T-cell (primary cell): ENCODE measurements at regions not wholly inside any gene's neighbourhood (a gene's known extent, or its start where the extent isn't known, plus 50 kb on each side); places are given as distances from the start of the nearest gene placed in this dataset.

Source experiments
- ATAC-seq, 4 experiments: fragments of 200-7000 bp in 3 of 4; fragments of 150-1000 bp in 1 of 4; cut with Tn5 transposase; replicated peaks in 1 of 4; 1 replicate in 3 of 4; 2 replicates in 1 of 4; pipeline ENCODE4 v1.10.0; 2021; ENCODE audit warnings: moderate library complexity in 3 of 4, mild to moderate bottlenecking in 2 of 4, moderate number of reproducible peaks in 1 of 4
- CTCF ChIA-PET, 2 donors: fragments of 300-600 bp; sonication (Branson Sonifier 250); formaldehyde crosslinking; loops; one replicate each; lab custom pipeline; 2022; ENCODE audit warnings: antibody characterized with exemption in 2 of 2; lab: Charles Lee
- POLR2A ChIA-PET, 2 donors: fragments of 300-600 bp; sonication (Branson Sonifier 250); formaldehyde crosslinking; loops; one replicate each; lab custom pipeline; 2022; ENCODE audit warnings: antibody characterized with exemption in 2 of 2; lab: Charles Lee
- DNase-seq, 35 experiments: peaks; one replicate each; pipeline versions ENCODE4 v3.0.0 to v3.0.0-alpha.2; 2013 to 2023
- H3K27ac ChIP-seq: one replicate; pipeline ENCODE4 v1.5.1; 2013; ENCODE audit warnings: low read length
- H3K27me3 ChIP-seq, 2 experiments: replicated peaks in 1 of 2; 1 replicate in 1 of 2; 2 replicates in 1 of 2; pipeline versions ENCODE4 v1.6.1 to v1.7.0; 2013; ENCODE audit warnings: low read length in 1 of 2, mixed read lengths in 1 of 2; ENCODE audit not compliant: control insufficient read depth in 2 of 2, insufficient read depth in 2 of 2; ENCODE audit errors: extremely low read depth in 1 of 2
- H3K36me3 ChIP-seq, 2 donors: 1 replicate in 1 of 2; 2 replicates in 1 of 2; pipeline versions ENCODE4 v1.6.1 to v1.7.0; 2013; ENCODE audit warnings: low read length in 1 of 2; ENCODE audit not compliant: control insufficient read depth in 2 of 2, insufficient read depth in 1 of 2; ENCODE audit errors: extremely low read depth in 1 of 2
- H3K4me1 ChIP-seq, 2 experiments: 1 replicate in 1 of 2; 2 replicates in 1 of 2; pipeline versions ENCODE4 v1.6.1 to v1.7.0; 2013; ENCODE audit warnings: low read length in 2 of 2, mixed read lengths in 1 of 2; ENCODE audit not compliant: insufficient read depth in 2 of 2, control insufficient read depth in 1 of 2; ENCODE audit errors: extremely low read depth in 1 of 2
- H3K4me3 ChIP-seq, 2 donors: 1 replicate in 1 of 2; 2 replicates in 1 of 2; pipeline versions ENCODE4 v1.5.1 to v1.7.0; 2013; ENCODE audit warnings: mild to moderate bottlenecking in 2 of 2, low read length in 1 of 2, moderate library complexity in 1 of 2; ENCODE audit not compliant: control insufficient read depth in 1 of 2; ENCODE audit errors: extremely low read depth in 1 of 2
- H3K9me3 ChIP-seq: 2 replicates; pipeline ENCODE4 v1.7.0; 2013
- H3K27ac Mint-ChIP-seq, 2 donors: one replicate each; pipeline ENCODE4 v1.8.0; 2020 to 2021; ENCODE audit warnings: mild to moderate bottlenecking in 2 of 2, mixed read lengths in 2 of 2
- H3K27me3 Mint-ChIP-seq, 2 donors: one replicate each; pipeline ENCODE4 v1.8.0; 2021 to 2022; ENCODE audit warnings: mixed read lengths in 2 of 2
- H3K36me3 Mint-ChIP-seq: one replicate; pipeline ENCODE4 v1.8.0; 2021; ENCODE audit warnings: mixed read lengths
- H3K4me1 Mint-ChIP-seq, 3 donors: one replicate each; pipeline ENCODE4 v1.8.0; 2020 to 2022; ENCODE audit warnings: mixed read lengths in 3 of 3, mild to moderate bottlenecking in 1 of 3
- H3K4me3 Mint-ChIP-seq, 3 donors: one replicate each; pipeline ENCODE4 v1.8.0; 2020 to 2022; ENCODE audit warnings: mild to moderate bottlenecking in 3 of 3, mixed read lengths in 3 of 3, moderate library complexity in 3 of 3
- H3K9me3 Mint-ChIP-seq, 3 donors: one replicate each; pipeline ENCODE4 v1.8.0; 2020 to 2022; ENCODE audit warnings: mixed read lengths in 3 of 3
- WGBS: methylation state at CpG from one replicate; pipeline ENCODE4 v1.1.5; 2013; ENCODE audit warnings: missing lambda C conversion rate; ENCODE audit not compliant: insufficient coverage; 5-methylcytosine and 5-hydroxymethylcytosine counted together

DNA sequence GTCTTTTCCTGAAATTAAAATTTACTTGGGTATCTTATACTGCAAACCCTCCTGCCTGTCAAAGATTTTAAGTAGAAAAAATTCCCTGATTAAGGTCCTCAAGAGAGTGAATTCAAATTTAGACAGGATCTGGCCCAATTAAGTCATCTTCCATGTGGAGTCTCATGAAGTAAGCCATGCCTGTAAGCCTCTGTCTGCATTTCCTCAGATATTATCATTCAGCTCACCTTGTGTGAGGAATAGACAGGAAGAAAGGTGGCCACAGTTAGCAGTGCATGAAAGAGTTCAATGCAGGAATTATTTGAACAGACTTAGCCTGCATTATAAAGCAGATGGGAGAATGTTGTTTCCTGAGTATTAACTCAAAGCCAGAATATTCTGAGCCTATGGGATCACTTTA, 174.7 kb downstream of the HS3ST3A1 start:
- Mint-ChIP-seq H3K27me3 (no peaks in the 10 kb centered on the region), H3K36me3 (no peaks in the 10 kb centered on the region)
- CTCF ChIA-PET: no interaction called here

DNA sequence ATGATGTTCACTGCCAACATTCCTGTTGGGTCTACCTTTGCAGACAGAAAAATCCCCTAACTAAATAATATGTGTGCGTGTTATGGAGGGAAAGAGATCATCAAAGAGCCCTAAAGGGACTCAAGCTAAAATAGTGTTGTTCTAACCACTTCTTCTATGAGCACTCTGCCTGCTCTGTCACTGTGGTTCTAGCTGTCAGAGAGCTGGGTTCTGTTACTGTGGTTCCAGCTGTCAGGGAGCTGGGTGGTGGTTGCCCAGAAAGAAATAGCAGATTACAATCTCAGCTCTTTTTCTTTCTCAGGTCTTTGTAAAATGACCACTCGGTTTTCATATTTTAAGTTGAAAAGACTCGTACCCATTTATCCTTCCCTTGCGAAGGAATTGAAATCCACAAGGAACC, 176.3 kb downstream of the HS3ST3A1 start:
- Mint-ChIP-seq H3K27ac (no peak overlapping the region), H3K9me3 (no peaks in the 10 kb centered on the region), H3K4me1 (no peaks in the 10 kb centered on the region), H3K4me3 (no peak overlapping the region), H3K27me3 (peaks cover 5 to 14% of the 10 kb centered on the region in 2 donors), H3K36me3 (no peaks in the 10 kb centered on the region)
- no CpG with 5 or more reads among the region's 4 CpGs for WGBS
- Histone ChIP-seq H3K9me3 (no peaks in the 10 kb centered on the region), H3K4me1 (no peaks in the 10 kb centered on the region), H3K27ac (no peak overlapping the region), H3K36me3 (no peaks in the 10 kb centered on the region), H3K4me3 (no peak overlapping the region), H3K27me3 (no peaks in the 10 kb centered on the region)
- no peak for ATAC-seq
- ChIA-PET POLR2A (no interaction called here), CTCF (no interaction called here)
- no peak for DNase-seq

More for the DNA sequence above, 174.7 kb downstream of the HS3ST3A1 start:
- no peaks in the 10 kb centered on the region for H3K27me3 ChIP-seq
- no peak overlapping the region for H3K4me3 Mint-ChIP-seq
- no peaks in the 10 kb centered on the region for H3K9me3 Mint-ChIP-seq
- H3K4me1 ChIP-seq: no peaks in the 10 kb centered on the region
- H3K4me1 Mint-ChIP-seq: no peaks in the 10 kb centered on the region
- no peak overlapping the region for H3K4me3 ChIP-seq
- POLR2A ChIA-PET: no interaction called here
- no peak for ATAC-seq
- H3K27ac Mint-ChIP-seq: no peak overlapping the region
- H3K36me3 ChIP-seq: no peaks in the 10 kb centered on the region
- H3K9me3 ChIP-seq: no peaks in the 10 kb centered on the region
- no peak for DNase-seq
- H3K27ac ChIP-seq: no peak overlapping the region

DNA sequence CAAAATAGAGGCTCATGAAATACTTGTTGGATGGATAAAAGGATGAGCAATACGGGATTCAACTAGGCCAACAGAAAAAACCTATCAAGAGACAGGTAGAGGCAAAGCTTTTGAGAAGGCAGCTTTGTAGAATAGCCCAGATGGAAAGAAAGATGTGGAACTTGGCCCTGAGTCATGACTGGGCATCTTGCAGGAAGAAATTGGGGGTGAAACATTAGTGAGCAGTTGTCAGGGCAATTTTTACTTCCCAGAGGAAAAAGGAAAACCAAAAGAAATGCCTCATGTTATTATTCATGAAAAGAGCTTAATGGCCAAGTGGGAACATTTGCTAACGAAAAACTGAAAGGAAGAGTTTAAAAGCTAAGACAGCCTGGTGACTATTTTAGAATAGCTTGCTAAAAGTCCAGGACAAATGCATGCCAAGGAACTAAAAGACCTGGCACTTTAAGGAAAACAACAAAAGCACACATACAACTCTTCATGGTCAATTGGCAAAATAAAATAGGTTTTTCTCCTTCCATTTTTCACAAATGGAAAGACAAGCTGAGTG, 180.1 kb downstream of the HS3ST3A1 start:
- WGBS: 29% methylated on average over 1 of the region's 2 CpGs
- Histone ChIP-seq H3K27me3 (peaks cover 0 to 4% of the 10 kb centered on the region in 2 experiments), H3K9me3 (no peaks in the 10 kb centered on the region), H3K4me1 (no peaks in the 10 kb centered on the region), H3K4me3 (no peak overlapping the region), H3K27ac (no peak overlapping the region), H3K36me3 (no peaks in the 10 kb centered on the region)
- Mint-ChIP-seq H3K27me3 (peaks cover 8 to 21% of the 10 kb centered on the region in 2 donors), H3K4me1 (no peaks in the 10 kb centered on the region), H3K4me3 (no peak overlapping the region), H3K9me3 (peaks cover 0 to 8% (median 0%) of the 10 kb centered on the region in 3 donors), H3K27ac (no peak overlapping the region), H3K36me3 (no peaks in the 10 kb centered on the region)
- ChIA-PET CTCF (no interaction called here), POLR2A (no interaction called here)
- ATAC-seq: no peak
- no peak for DNase-seq

DNA sequence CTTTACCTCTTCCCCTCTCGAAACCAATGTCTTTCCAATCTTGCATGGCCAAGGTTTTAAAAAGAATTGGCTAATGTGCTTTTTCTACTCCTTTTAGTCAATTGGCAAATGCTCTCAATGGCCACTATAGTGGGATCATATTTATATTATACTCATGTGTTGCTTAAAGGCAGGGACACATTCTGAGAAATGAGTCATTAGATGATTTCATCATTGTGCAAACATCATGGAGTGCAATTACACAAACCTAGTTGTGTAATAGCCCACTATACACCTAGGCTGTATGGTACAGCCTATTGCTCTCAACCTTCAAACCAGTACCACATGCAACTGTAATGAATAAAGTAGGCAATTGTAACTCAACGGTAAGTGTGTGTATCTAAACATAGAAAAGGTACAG, 180.9 kb downstream of the HS3ST3A1 start:
- no peaks in the 10 kb centered on the region for H3K36me3 Mint-ChIP-seq
- no peak overlapping the region for H3K27ac Mint-ChIP-seq
- POLR2A ChIA-PET: no interaction called here

DNA sequence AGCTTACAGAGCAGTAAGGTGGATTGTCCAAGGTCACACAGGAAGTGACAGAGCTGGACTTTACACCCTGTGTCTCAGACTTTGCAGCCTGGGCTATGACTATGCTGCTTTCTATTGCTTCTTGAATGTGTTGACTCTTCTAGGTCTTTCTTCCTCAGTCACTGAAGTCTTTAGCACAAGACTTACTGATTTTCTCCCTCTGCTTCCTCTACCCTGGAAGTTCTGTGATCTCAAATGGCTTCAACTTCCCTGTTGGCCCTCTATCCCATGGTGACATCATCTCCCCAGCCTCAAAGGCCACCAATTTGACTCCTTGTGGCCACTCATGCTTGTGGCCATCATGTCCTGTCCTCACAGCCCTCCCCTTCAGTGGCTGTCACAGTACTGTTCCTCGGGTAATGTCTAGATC, 181.3 kb downstream of the HS3ST3A1 start:
- H3K36me3 ChIP-seq: no peaks in the 10 kb centered on the region
- no peaks in the 10 kb centered on the region for H3K9me3 ChIP-seq
- H3K4me3 Mint-ChIP-seq: no peak overlapping the region
- H3K27me3 ChIP-seq: peaks cover 0 to 11% of the 10 kb centered on the region in 2 experiments
- H3K27ac ChIP-seq: no peak overlapping the region
- H3K36me3 Mint-ChIP-seq: no peaks in the 10 kb centered on the region
- H3K27me3 Mint-ChIP-seq: peaks cover 8 to 25% of the 10 kb centered on the region in 2 donors
- DNase-seq: no peak
- no peaks in the 10 kb centered on the region for H3K4me1 ChIP-seq
- WGBS: 60% methylated on average over 1 of the region's 1 CpG
- no peak for ATAC-seq
- POLR2A ChIA-PET: no interaction called here
- CTCF ChIA-PET: no interaction called here
- peaks cover 0 to 9% (median 0%) of the 10 kb centered on the region in 3 donors for H3K9me3 Mint-ChIP-seq
- H3K27ac Mint-ChIP-seq: no peak overlapping the region
- no peak overlapping the region for H3K4me3 ChIP-seq
- H3K4me1 Mint-ChIP-seq: no peaks in the 10 kb centered on the region

More for the DNA sequence above, 180.9 kb downstream of the HS3ST3A1 start:
- Histone ChIP-seq H3K27ac (no peak overlapping the region), H3K4me1 (no peaks in the 10 kb centered on the region), H3K9me3 (no peaks in the 10 kb centered on the region), H3K36me3 (no peaks in the 10 kb centered on the region), H3K27me3 (peaks cover 0 to 9% of the 10 kb centered on the region in 2 experiments), H3K4me3 (no peak overlapping the region)
- WGBS: no CpG with 5 or more reads among the region's 2 CpGs
- Mint-ChIP-seq H3K9me3 (peaks cover 0 to 9% (median 0%) of the 10 kb centered on the region in 3 donors), H3K4me3 (no peak overlapping the region), H3K27me3 (peaks cover 8 to 23% of the 10 kb centered on the region in 2 donors), H3K4me1 (no peaks in the 10 kb centered on the region)
- CTCF ChIA-PET: no interaction called here
- ATAC-seq: no peak
- DNase-seq: no peak

DNA sequence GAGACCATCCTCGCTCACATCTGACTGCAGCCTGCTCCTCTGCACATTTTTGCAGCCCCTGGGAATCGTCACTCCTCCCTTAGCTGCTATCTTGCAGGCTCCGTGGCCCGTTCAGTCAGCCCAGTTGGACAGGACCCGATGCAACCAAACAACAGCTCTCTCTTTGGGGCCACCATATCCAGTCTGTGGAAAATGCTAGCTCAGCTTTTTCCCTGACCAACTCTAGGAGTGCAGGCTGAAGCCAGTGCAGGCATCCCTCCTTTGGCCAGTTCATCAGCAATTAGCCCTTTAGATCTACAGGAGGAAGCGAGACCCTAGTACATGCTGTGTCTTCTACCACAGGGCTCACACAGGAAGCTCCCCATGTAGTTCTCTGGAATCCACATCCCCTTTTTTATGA, 182.1 kb downstream of the HS3ST3A1 start:
- Mint-ChIP-seq H3K27me3 (peaks cover 8 to 33% of the 10 kb centered on the region in 2 donors), H3K27ac (no peak overlapping the region), H3K36me3 (no peaks in the 10 kb centered on the region), H3K4me1 (no peaks in the 10 kb centered on the region), H3K9me3 (peaks cover 0 to 13% (median 0%) of the 10 kb centered on the region in 3 donors), H3K4me3 (no peak overlapping the region)
- POLR2A ChIA-PET: no interaction called here
- H3K9me3 ChIP-seq: no peaks in the 10 kb centered on the region
- no peak overlapping the region for H3K27ac ChIP-seq
- no peaks in the 10 kb centered on the region for H3K36me3 ChIP-seq
- DNase-seq (no peak), ATAC-seq (no peak)
- H3K4me1 ChIP-seq: no peaks in the 10 kb centered on the region
- peaks cover 0 to 11% of the 10 kb centered on the region in 2 experiments for H3K27me3 ChIP-seq
- no peak overlapping the region for H3K4me3 ChIP-seq
- CTCF ChIA-PET: no interaction called here
- 63% methylated on average over 4 of the region's 6 CpGs for WGBS

DNA sequence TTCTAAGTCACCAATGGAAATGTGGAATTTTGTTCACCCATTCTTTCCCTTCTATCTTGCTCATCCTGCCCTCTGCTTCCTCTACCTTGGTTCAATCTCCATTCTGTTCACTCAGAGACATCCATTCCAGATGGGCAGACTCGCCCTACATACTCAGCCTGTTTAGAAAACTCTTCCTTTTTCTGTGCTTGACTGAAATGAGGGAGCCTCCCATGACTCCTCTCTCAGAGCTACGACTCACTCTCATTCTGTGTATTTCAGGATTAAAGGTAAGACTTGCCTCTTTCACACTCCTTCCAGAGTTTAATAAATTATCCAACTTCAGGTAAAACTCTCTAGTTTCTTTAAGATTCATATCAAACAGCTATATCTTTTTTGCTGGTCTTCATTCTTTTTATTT, 182.8 kb downstream of the HS3ST3A1 start:
- Mint-ChIP-seq H3K27ac (no peak overlapping the region), H3K36me3 (no peaks in the 10 kb centered on the region), H3K27me3 (peaks cover 8 to 35% of the 10 kb centered on the region in 2 donors), H3K9me3 (peaks cover 0 to 13% (median 0%) of the 10 kb centered on the region in 3 donors), H3K4me1 (no peaks in the 10 kb centered on the region), H3K4me3 (no peak overlapping the region)
- CTCF ChIA-PET: no interaction called here
- no peaks in the 10 kb centered on the region for H3K36me3 ChIP-seq
- ATAC-seq: no peak
- H3K27ac ChIP-seq: no peak overlapping the region
- no peaks in the 10 kb centered on the region for H3K4me1 ChIP-seq
- H3K9me3 ChIP-seq: no peaks in the 10 kb centered on the region
- H3K4me3 ChIP-seq: no peak overlapping the region
- 60% methylated on average over 1 of the region's 2 CpGs for WGBS
- H3K27me3 ChIP-seq: peaks cover 0 to 11% of the 10 kb centered on the region in 2 experiments
- no peak for DNase-seq
- POLR2A ChIA-PET: no interaction called here
